ENCODE measurements at regions not wholly inside any gene's neighbourhood (a gene's known extent, or its start where the extent isn't known, plus 50 kb on each side); places are given as distances from the start of the nearest gene placed in this dataset.
"Not testable (repeated sequence)": the region's sequence is repeated elsewhere in the genome, so short reads cannot be mapped to it uniquely, and the experiment has no call there.

GRCh38 chr4:110867981-110868720 lies 245.3 kb upstream of the PITX2 start:
- Histone ChIP-seq H3K9me3 (no peaks in the 10 kb centered on the region), H3K4me3 (no peak overlapping the region), H3K4me1 (no peaks in the 10 kb centered on the region), H3K27ac (no peak overlapping the region), H3K36me3 (no peaks in the 10 kb centered on the region), H3K27me3 (no peaks in the 10 kb centered on the region)
- ATAC-seq, result no peak
- TF ChIP-seq CTCF (IDR thresholded peaks at IDR 0.05), result no peak
- DNase-seq, result no peak
- WGBS, 2 donors, result 65 to 83% methylated on average over 2 of the region's 2 CpGs
- no peak for FAIRE-seq
- intact Hi-C loops (cut with DNase I), result no loop called here

DNA sequence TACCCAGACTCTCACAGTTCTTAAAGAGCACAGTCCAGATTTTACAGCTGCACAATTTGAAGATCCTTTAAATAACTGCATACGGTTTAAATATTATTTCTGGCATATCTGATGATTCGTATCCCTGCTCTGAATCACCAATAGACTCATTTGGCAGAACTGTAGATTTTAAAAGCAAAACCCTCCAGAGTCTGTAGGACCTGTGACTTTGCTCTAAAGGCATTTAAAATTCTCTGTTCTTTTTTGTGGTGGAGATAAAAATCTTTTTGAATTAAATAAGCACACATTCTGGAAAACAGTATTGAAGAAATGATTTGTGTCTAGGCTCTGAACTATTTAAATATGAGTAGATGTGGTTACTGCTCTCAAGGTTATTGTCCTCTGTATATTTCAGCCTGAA lies 246.2 kb upstream of the PITX2 start:
- no peak for FAIRE-seq
- DNase-seq, result no peak
- H3K36me3 ChIP-seq, result no peaks in the 10 kb centered on the region

DNA sequence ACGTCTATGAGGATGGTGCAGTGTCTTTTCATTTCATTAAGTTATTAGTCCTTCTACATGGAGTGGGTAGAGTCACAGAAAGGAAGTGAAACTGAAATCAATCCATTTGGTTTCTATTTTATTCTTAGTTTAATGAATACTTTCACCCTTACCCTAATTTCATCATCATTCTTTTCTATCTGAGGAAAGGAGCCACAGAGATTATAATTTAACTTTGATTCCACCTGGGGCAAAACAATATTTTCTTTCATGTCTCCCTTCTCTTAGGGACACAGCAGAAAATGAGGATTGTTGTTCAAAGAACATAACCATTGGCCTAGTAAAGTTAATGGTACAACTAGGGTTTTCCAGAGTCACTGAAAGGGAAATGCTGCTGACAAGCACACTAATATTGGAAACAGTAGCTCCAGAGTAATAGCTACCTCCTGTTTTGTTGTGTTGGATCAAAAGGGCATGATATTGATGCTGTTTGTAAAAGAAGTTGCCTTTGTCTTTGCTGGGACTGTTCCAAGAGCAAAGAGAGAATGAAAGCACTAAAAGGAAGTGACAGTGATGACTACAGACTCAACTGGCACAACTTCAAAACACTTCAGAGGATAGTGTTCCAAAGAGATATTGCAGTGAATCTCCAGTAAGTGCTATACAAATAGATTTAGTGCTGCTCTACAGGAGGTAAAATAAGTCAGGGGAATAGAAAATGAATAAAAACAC lies 247.1 kb upstream of the PITX2 start:
- H3K27me3 ChIP-seq, result no peaks in the 10 kb centered on the region
- intact Hi-C loops (cut with DNase I), result no loop called here
- no peak for DNase-seq
- no peaks in the 10 kb centered on the region for H3K36me3 ChIP-seq
- no peaks in the 10 kb centered on the region for H3K9me3 ChIP-seq
- 49 to 61% methylated on average over 1 of the region's 1 CpG for WGBS, 2 donors
- H3K4me1 ChIP-seq, result no peaks in the 10 kb centered on the region
- no peak for TF ChIP-seq CTCF (IDR thresholded peaks at IDR 0.05)
- ATAC-seq, result peak in 3 of 4 donors; percentile 25 to 40 (median 39)
- no peak overlapping the region for H3K27ac ChIP-seq
- no peak overlapping the region for H3K4me3 ChIP-seq
- no peak for FAIRE-seq

More for the DNA sequence above, 246.2 kb upstream of the PITX2 start:
- Histone ChIP-seq H3K27me3 (no peaks in the 10 kb centered on the region), H3K4me3 (no peak overlapping the region), H3K4me1 (no peaks in the 10 kb centered on the region), H3K27ac (no peak overlapping the region), H3K9me3 (no peaks in the 10 kb centered on the region)
- no peak for TF ChIP-seq CTCF (IDR thresholded peaks at IDR 0.05)
- WGBS, 2 donors, result 26 to 45% methylated on average over 2 of the region's 2 CpGs
- intact Hi-C loops (cut with DNase I), result no loop called here
- ATAC-seq, result peak in 1 of 4 donors; percentile 45

GRCh38 chr4:110876214-110876613 lies 253.3 kb upstream of the PITX2 start:
- H3K4me3 ChIP-seq; H3K27me3 ChIP-seq; H3K9me3 ChIP-seq; intact Hi-C loops (cut with DNase I); FAIRE-seq; H3K4me1 ChIP-seq; ATAC-seq; H3K27ac ChIP-seq; H3K36me3 ChIP-seq: not testable (repeated sequence)
- WGBS, 2 donors, result 76 to 86% methylated on average over 17 of the region's 18 CpGs
- DNase-seq, result peak in 1 of 6 donors; percentile 21

DNA sequence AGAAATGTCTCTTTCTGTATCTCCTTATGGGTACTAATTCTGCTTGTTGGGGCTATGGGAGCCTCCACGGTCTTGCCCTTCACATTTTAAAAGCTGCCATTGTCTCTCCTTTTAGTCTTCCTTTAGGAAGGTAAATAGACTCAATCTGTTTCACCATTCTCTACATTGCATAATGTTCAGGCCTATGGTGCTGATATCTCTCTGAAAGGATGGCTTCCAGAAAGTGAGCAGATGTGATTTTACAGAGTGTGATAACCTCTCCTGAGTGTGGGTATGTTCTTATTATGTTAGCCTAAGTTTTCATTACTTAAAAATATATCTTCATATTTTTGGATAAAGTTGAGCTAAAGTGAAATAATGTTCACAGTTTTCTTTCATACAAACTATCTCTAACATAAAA lies 254.0 kb upstream of the PITX2 start:
- no peaks in the 10 kb centered on the region for H3K27me3 ChIP-seq
- H3K36me3 ChIP-seq, result no peaks in the 10 kb centered on the region
- 48 to 57% methylated on average over 1 of the region's 1 CpG for WGBS, 2 donors
- no peak for DNase-seq
- TF ChIP-seq CTCF (IDR thresholded peaks at IDR 0.05), result no peak
- intact Hi-C loops (cut with DNase I), result no loop called here
- no peak overlapping the region for H3K4me3 ChIP-seq
- ATAC-seq, result no peak
- no peaks in the 10 kb centered on the region for H3K4me1 ChIP-seq
- no peak overlapping the region for H3K27ac ChIP-seq
- no peaks in the 10 kb centered on the region for H3K9me3 ChIP-seq
- no peak for FAIRE-seq
